ENCODE measurements at regions not wholly inside any gene's neighbourhood (a gene's known extent, or its start where the extent isn't known, plus 50 kb on each side); places are given as distances from the start of the nearest gene placed in this dataset.
"Not testable (repeated sequence)": the region's sequence is repeated elsewhere in the genome, so short reads cannot be mapped to it uniquely, and the experiment has no call there.

DNA sequence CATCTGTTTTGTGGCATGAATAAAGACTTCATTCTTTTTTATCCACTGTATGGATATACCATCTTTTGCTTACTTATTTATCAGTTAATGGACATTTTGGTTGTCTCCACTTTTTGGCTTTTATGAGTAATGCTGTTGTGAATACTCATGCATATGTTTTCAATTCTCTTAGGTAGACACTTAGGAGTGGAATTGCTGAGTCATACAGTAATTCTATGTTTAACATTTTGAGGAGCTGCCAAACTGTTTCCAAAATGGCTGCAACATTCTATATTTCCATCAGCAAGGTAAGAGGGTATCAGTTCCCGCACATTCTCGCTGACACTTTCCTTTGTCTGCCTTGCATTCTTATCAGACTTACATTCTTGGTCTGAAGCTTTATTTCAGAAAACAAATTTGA, 191.1 kb downstream of the WNT5A start:
- DNase-seq (ENCODE audit: low read depth) = no peak

DNA sequence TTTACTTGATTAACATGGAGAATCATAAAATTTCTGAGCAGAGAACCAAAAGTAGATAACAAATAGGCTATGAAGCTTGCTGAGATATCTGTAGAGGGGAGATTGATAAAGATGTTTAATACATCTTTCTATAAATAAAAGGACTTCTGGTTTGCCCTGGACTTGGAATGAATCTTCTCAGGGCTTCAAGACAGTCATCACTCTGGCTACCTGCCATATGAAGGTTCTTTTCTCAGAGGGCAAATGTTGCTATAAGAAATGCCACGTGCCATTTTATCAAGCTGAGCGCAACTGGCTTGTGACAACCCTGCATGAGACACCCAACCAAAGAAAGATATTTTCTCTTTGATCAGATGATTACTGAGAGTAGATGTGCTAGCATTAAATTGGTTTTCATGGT, 192.5 kb downstream of the WNT5A start:
- no peak for DNase-seq (ENCODE audit: low read depth)

DNA sequence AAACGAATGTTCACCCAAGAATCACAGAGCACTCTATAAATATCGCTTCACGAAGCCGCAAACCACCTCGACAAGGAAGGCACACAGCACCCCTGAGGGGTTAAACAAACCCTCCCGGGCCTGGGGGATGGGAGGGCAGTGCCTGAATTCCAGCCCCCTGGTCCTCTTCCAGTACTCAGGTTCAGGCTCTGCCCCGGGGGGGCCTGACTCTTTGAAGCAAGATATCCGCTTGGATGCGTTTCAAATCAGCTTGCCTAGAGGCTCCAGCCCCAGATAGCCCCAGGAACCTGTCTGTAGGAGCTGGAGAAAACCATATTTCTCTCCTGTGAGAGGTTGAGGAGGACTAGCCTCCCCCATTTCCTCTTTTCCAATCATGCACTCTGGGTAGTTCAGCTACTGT, 194.7 kb downstream of the WNT5A start:
- no peak for DNase-seq (ENCODE audit: low read depth)

DNA sequence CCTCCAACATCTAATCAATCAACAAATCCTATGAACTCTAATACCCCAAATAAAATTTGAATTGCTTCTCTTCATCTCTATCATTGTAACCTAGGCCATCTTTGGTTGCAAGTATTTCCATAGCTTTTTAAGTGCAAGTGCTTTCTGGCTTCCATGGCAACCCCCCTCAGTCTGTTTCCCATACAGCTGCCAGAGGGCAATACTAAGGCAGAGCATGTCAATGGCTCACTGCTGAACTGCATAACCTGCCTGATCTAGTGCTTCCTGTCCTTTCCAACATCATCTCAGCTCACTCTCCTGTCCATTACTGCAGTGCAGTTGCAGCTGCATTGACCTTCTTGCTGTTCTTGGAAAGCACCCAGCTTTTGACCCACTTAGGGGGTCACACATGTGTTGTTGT, 198.4 kb downstream of the WNT5A start:
- no peak for DNase-seq (ENCODE audit: low read depth)

DNA sequence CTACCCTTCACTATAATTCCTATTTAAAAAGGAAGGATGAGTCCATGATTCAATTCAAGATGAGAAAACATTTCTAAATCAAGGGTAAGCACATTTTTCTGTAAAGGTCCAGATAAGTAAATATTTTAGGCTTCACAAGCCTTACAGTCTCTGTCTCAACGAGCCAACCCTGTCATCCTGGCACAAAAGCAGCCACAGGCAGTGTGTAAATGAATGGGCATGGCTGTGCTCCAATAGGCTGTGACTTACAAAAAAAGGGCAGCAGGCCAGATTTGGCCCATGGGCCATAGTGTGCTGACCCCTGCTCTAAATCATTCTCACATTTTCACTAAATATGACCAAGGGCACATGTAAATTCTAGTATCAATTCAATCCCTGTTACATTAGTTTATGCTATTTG, 200.4 kb downstream of the WNT5A start:
- no peak for DNase-seq (ENCODE audit: low read depth)

DNA sequence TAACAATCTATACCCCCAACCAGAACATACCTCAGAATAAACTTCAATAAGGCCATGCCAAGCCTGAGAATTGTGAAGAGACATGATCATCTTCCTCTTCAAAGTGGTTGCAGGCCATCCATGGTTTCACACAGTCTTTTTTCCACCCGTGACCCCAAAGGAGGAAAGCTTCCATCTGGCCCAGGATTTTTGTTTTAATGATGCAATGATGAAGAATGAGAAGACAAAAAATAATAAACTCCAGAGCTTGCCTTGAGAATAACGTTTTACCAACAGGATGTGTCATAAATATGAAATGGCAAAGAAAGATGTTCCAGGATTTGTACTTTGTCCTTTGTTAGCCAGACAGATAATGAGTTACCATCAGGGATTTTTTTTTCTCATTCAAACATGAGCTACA, 201.9 kb downstream of the WNT5A start:
- no peak for DNase-seq (ENCODE audit: low read depth)

DNA sequence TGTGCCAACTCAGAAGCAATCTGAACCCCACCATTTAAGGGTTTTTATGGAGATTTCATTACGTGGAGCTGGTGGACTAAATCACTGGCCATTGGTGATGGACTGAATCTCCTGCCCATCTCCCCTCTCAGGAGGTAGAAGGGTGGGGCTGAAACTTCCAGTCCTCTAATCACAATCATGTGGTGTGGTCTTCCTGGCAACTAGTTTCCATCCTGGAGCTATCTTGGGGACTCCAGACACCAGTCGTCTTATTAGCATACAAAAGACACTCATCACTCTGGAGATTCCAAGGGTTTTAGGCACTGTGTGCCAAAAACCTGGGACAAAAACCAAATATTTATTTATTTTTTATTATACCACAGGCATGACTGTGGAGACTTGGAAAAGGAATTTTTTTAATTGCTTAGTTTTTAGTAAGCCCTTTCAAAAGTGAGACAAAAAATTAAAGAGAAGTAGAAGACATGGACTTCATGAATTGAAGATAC, 203.6 kb downstream of the WNT5A start:
- no peak for DNase-seq (ENCODE audit: low read depth)

DNA sequence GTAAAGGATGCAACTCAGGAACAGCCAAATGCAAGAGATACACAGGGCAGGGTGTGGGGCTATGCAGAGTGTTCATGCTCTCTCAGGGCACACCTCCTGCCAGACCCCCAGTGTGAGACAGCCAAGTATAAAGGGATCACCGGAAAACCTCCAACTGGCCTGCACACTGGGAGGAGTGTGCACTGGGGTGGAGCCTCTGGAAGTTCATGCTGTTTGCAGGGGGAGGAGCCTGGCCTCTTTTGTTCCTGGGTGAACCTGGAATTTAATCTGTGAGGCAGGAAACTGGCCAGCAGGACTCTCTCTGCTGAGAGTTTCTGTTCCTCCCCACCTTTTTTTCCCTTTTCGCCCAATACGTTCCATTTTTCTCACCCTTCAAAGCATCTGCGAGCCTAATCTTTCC, 204.1 kb downstream of the WNT5A start:
- no peak for DNase-seq (ENCODE audit: low read depth)

DNA sequence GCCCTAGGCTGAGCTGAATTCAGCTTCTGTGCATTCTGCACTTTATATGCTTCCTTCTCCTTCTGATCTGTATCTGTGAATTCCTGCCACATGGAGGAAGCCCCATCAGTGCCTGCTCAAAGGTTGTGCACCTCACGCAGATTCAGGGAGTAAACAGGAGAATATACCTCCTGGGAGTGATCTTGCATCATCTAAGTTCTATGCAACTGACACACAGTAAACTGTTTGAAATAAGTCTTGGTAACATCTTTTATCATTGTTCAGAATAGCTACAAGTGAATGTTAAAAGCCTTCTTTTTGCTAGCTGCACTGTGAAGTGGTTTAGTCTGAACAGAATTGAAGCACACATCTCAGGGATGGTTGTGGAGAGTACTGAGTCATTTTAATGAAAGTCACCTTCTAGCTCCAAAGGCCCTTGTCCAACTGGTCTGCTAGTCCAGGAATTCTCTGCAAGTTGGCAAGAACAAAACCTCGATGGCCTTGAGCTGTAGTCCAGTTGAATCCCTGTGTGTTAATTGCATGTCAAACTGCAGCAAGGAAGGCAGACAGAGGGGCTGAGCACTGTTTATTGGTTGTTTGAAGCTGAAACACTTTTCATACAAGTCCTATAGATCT, 215.0 kb downstream of the WNT5A start:
- no peak for DNase-seq (ENCODE audit: low read depth)

DNA sequence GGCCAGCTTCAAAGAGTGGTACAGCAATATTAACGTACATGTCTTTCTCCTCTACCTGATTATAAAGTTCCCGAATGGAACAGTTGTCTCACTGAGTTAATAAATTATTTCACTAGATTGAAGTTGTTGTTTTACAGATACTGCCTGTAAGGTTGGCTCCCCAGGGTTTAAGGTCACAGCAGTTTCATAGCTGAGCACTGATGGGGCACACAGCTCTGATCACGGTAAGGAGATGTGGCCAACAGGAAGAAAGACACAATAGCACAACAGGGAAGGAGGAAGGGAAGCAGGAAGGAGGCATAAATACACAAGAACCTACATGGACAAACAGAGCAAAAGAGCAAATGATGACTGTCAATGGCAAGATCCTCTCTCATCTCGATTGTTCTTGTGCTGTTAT, 215.6 kb downstream of the WNT5A start:
- no peak for DNase-seq (ENCODE audit: low read depth)

DNA sequence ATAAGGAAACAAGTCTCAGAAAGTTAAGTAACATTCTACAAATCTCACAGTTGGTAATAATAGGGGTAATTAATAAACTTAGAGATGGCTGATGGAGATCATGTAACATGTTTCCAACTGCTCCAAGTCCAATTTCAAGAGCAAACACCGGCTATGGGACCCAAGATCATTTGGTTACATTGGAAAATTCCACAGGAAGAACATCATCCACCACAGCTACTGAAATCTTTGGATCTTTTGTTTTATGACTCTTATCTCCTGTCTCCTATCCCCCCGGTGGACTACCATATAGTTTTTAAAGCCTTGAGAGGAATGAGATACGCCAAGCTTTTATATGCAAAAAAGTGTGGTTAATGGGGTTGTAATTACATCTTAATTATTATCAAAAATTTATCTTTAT, 216.1 kb downstream of the WNT5A start:
- DNase-seq (ENCODE audit: low read depth) = no peak

DNA sequence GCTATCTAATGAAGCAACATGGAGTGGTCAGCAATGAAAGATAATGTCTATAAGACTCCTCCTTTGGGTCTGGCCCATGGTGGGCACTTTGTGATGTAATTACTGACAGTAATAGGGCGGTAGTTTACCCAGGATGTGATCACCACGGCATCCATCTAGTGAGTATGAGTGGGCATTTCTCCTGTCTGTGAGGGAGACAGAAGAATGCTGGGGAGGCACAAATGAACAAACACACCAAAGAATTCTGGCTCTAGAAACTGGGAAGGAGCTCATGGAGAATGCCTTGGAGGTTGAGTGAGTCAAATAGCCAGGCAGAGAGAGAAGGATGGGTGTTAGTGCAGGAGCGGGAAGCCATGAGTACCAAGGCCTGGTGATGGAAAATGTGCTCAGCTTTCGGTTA, 217.5 kb downstream of the WNT5A start:
- DNase-seq (ENCODE audit: low read depth) = no peak

DNA sequence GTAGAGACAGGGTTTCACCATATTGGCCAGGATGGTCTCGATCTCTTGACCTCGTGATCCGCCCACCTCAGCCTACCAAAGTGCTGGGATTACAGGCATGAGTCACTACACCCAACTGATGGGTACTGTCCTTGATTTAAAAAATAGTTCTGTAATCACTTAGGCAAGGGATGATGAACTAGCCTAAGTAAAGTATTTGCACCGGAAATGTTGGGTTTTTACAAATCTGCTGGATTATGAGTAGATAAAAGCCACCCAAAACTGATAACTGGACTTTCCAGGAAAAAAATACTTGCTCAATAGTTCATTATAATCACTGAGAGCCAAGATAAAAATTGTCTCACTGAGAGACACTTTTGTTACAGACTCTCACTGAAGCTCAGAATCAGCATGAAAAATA, 218.0 kb downstream of the WNT5A start:
- DNase-seq (ENCODE audit: low read depth) = no peak

DNA sequence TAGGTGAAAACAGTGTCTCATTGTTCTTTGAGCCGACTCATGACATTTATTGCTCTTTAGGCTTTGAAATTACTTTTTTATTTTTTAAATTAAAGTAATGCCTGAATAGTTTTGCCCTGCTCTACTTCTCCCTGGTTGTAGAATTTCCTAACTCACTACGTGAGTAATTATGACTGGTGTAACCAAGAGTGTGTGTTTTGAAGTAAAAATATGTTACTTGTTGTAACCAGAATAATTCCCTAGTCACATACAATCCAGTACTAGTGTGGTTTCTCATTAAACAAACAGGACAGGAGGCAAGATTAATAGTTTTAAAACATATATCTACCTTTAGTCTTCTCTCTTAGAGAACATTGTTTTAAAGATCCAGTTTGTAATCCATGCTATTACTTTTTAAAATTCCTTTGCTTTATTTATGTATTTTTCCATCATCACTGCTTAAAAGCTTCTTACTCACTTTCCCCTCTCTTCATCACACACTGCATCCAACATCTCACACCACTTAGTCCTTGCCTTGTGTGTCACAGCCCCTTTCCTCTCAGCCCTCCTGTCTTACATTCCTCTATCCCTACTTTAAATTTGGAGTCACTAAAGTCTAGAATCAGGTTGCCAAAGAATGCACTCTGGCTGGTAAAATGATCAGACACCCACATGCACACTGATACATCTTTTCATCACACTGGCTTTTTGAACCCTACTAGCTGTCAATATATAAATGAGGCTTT, 219.7 kb downstream of the WNT5A start:
- DNase-seq (ENCODE audit: low read depth) = no peak

DNA sequence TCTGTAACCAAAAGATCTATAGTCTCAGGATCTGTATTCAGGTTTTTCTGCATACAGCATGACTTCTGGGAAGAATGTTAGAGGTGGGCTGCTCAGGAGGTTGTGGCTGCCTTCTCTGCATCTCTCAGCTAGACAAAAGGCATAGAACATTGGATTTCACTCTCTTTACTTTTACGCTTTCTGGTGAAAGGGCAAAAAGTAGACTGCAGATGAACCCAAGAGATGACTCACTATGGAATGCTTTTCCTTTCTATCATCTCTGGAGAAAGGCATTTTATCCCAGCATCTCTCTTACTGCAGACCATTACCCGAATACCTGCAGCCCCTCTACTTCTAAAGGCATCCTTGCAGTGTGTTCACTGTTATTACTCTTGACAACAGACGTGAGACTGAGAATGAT, 222.2 kb downstream of the WNT5A start:
- no peak for DNase-seq (ENCODE audit: low read depth)

DNA sequence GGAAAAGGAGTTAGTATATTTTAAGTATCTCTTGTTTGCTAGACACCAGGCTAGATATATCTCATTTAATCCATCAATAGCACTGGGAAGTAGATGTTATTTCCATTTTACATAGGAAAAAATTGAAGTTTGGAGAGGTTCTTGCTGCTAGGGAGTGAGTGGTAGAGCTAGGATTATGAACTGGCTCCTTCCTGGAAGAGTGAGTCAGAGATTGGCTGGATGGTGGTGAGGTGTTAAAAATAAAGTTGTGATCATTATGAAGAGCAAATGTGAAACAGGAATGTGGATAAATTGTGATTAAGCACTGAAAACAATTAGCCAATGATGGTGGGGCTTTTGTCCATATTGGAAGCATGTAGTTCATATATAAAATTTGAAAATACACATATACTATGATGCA, 234.2 kb downstream of the WNT5A start:
- DNase-seq (ENCODE audit: low read depth) = no peak

DNA sequence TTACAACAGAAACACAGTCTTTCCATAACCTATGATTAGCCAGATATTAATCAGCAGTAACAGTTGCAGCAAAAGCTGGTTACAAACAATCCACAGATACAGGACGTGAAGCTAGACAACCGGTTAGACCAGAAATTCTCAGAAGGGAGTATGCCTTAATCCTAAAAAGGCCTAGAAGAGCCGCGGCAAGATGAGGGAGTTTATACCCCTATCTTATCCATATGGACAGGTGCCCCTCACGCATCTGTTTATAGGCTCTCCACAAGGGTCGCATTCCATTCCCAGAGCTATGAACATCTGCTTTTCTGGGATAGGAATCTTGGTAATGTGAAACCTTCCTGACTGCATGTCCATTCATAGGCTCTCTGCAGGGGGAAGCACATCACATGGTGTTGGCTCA, 237.9 kb downstream of the WNT5A start:
- not testable (repeated sequence) for DNase-seq (ENCODE audit: low read depth)

DNA sequence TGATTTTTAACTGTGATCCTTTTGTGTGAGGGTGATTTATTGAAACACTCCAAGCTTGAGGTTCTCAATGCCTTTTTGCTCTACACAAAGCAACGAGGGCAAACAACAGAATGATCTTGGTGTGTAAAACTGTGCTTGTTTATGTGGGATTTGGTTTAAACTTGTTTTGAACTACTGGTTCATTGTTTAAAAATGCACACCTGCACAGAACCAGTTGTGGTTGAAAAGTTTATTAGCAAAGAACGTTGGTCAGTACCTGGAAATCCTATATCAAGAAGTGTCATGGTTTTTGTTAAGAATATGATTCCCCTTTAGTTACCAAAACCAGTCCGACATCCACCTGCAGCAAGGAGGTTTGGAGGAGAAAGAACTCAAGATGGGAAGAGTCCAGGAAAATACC, 239.4 kb downstream of the WNT5A start:
- no peak for DNase-seq (ENCODE audit: low read depth)

DNA sequence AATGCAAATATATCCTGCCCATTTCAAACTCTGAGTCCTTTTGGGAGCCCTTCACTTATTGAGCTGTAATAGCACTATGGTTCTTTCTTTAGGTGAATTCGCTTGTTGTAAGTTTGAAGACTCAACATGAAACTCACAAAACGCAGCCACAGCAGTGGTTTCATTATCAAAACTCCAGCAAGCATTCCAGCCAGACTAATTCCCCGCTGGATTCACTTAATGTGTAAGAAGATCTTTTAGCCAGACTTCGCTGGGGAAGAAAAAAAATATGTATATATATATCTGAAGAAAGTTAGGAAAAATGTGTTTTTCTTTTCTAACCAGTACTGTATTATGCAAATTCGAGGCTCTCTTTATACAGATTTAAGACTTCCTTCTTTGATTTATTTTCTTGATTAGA, 241.1 kb downstream of the WNT5A start:
- DNase-seq (ENCODE audit: low read depth) = no peak

DNA sequence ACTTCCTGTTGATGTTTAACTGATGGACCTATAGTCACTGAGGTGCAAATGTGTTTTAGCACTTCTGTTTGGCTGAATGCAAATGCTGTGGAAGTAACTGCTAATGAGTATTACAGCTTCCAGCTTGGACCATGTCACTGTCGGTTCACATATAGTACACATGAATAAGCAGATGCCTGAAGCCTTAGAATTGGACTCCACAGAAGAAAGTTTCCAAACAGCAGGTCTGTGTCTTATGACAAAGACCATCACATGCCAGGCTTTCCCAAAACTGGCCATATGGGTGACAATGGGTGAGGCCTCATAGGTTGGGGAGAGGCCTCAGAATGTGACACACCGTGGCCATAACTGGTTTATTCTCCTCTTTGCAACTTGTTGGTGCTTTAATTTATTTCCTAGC, 241.8 kb downstream of the WNT5A start:
- DNase-seq (ENCODE audit: low read depth) = no peak

DNA sequence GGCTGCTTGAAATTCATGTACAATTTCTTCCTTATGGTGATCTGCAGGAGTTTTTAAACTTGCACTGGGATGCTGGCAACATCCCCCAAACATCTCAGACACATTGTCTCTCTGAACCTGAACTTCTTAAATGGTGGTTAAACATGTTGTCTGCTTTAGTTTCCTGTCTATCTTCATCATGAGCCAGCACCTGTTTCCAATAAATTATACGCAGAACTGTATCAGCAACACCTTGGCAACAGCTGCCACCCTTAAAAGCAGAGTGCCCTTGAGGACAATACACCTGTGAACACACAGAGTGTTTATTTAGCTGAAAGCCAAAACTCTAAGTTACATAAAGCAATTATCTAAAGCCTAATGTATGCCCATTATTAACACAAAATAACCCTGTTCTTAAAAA, 242.9 kb downstream of the WNT5A start:
- DNase-seq (ENCODE audit: low read depth) = no peak

DNA sequence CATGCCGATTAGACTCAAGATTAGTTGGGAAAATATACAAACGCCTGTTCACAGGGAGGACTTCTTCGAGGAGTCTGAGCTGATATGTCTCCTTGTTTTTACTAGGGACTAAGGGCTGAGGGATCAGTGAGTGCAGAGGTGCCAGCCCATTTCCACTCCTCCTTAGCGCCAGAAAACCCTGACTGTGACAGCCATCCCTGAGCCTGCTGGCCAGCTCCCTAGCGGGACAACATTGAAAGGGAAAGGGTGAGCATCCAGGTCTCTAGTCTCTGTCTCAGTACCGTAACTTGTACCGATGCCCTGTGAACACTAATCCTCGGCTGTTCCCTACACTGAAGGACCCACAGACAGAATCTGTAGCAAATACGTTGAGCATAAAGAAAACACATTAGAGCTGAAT, 243.4 kb downstream of the WNT5A start:
- DNase-seq (ENCODE audit: low read depth) = no peak

DNA sequence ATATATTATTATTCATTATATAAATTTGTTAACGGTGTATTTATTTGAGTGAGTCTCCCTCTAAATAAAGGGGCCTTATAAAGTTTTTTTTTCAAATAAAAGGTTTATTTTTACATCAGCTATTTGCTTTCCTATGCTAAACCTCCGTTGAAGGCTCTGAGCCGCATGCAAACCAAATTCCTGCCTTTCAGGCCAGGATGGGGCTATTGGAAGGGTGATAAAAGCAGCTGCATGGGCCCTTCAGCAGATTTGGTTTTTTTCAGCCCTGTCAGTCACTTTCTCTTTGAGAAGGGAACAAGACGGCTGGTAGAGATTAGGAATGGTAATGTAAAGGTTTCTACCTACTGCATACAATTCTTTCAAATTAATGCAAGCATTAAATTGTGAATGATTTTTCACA, 244.2 kb downstream of the WNT5A start:
- DNase-seq (ENCODE audit: low read depth) = no peak

DNA sequence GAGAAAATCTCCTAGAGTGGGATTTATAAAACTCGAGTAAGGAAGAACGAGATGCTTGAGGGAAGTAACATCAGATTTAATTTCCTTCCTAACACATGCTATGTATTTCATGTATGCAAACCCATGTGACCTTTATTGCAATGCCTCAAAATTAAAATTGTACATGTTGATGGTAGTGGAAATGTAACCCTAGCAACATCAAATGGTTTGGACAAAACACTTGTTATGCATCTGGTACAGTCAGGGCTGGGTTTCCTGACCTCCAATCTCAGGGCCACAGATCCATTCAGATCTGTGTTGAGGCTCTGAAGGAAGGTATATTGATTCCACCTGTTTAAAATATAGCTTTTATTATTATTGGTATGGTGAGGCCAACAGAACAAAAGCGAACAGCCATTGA, 246.0 kb downstream of the WNT5A start:
- no peak for DNase-seq (ENCODE audit: low read depth)
